SK-N-SH (cell line): ENCODE measurements at regions not wholly inside any gene's neighbourhood (a gene's known extent, or its start where the extent isn't known, plus 50 kb on each side); places are given as distances from the start of the nearest gene placed in this dataset.

ENCODE experiments used
- CTCF ChIA-PET: fragments of 300-600, 350-600 bp; formaldehyde crosslinking; extraction: SDS; loops from one replicate; lab custom pipeline; 2021; lab: Yijun Ruan, JAX
- POLR2A ChIA-PET: fragments of 350-600 bp; sonication (Branson Sonifier 250); formaldehyde crosslinking; extraction: SDS; loops from one replicate; lab custom pipeline; 2020; ENCODE audit warnings: antibody characterized with exemption, inconsistent platforms; lab: Yijun Ruan, JAX
- DNase-seq: peaks from one replicate; pipeline ENCODE4 v3.0.0; 2012
- H2AFZ ChIP-seq: fragments of 200-600 bp; sonication (generic); 2 replicates; pipeline ENCODE4 v1.8.1; 2016; ENCODE audit warnings: antibody characterized with exemption, mild to moderate bottlenecking, low read depth
- H3F3A ChIP-seq: fragments of 200-600 bp; sonication (generic); replicated peaks from 2 replicates; pipeline ENCODE3; 2016; ENCODE audit warnings: antibody characterized with exemption, mild to moderate bottlenecking; ENCODE audit not compliant: insufficient read depth
- H3K27ac ChIP-seq, 2 experiments: fragments of 200-500 bp in 1 of 2; fragments of 200-600 bp in 1 of 2; sonication (Bioruptor generic) in 1 of 2; sonication (generic), shearing (Covaris generic) in 1 of 2; 2 replicates each; pipeline versions ENCODE4 v1.5.1 to v1.6.1; 2014 to 2016; ENCODE audit warnings: low read depth in 2 of 2, inconsistent platforms in 1 of 2, low read length in 1 of 2, mild to moderate bottlenecking in 1 of 2, mixed read lengths in 1 of 2
- H3K27me3 ChIP-seq: fragments of 200-600 bp; sonication (generic), shearing (Covaris generic); 2 replicates; pipeline ENCODE4 v1.6.1; 2016; ENCODE audit warnings: mixed run types; ENCODE audit not compliant: insufficient read depth
- H3K36me3 ChIP-seq, 2 experiments: fragments of 200-500 bp in 1 of 2; fragments of 200-600 bp in 1 of 2; sonication (Bioruptor generic) in 1 of 2; sonication (generic) in 1 of 2; replicated peaks in 1 of 2; 2 replicates each; pipeline versions ENCODE3 to v1.5.1; 2014 to 2016; ENCODE audit warnings: low read length in 1 of 2, mild to moderate bottlenecking in 1 of 2; ENCODE audit not compliant: insufficient read depth in 2 of 2, control insufficient read depth in 1 of 2
- H3K4me1 ChIP-seq, 2 experiments: fragments of 200-500 bp in 1 of 2; fragments of 200-600 bp in 1 of 2; sonication (Bioruptor generic) in 1 of 2; sonication (generic), shearing (Covaris generic) in 1 of 2; 2 replicates each; pipeline versions ENCODE4 v1.5.1 to v1.6.1; 2014 to 2016; ENCODE audit warnings: low read depth in 1 of 2, low read length in 1 of 2, mixed run types in 1 of 2; ENCODE audit not compliant: insufficient read depth in 2 of 2, control insufficient read depth in 1 of 2
- H3K4me2 ChIP-seq: fragments of 200-600 bp; sonication (generic), shearing (Covaris generic); 2 replicates; pipeline ENCODE4 v1.6.1; 2017; ENCODE audit warnings: mixed run types
- H3K4me3 ChIP-seq, 2 experiments: fragments of 200-500 bp in 1 of 2; fragments of 200-600 bp in 1 of 2; sonication (Bioruptor generic) in 1 of 2; sonication (generic), shearing (Covaris generic) in 1 of 2; 2 replicates each; pipeline versions ENCODE4 v1.5.1 to v1.8.1; 2014 to 2016; ENCODE audit warnings: low read depth in 2 of 2, inconsistent platforms in 1 of 2, low read length in 1 of 2, mild to moderate bottlenecking in 1 of 2, mixed read lengths in 1 of 2, moderate library complexity in 1 of 2
- H3K79me2 ChIP-seq: fragments of 200-600 bp; sonication (generic); 2 replicates; pipeline ENCODE4 v1.8.1; 2017; ENCODE audit warnings: mild to moderate bottlenecking; ENCODE audit not compliant: insufficient read depth
- H3K9ac ChIP-seq: fragments of 200-600 bp; sonication (generic); 2 replicates; pipeline ENCODE4 v1.6.1; 2017; ENCODE audit warnings: mixed run types
- H3K9me2 ChIP-seq: fragments of 200-600 bp; sonication (generic); 2 replicates; pipeline ENCODE4 v1.6.1; 2017; ENCODE audit warnings: mixed run types
- H3K9me3 ChIP-seq: fragments of 200-600 bp; sonication (generic); 2 replicates; pipeline ENCODE4 v1.6.1; 2017; ENCODE audit warnings: mixed run types, mild to moderate bottlenecking, moderate library complexity
- H4K20me1 ChIP-seq: fragments of 200-600 bp; sonication (generic); 2 replicates; pipeline ENCODE4 v1.6.1; 2017; ENCODE audit warnings: mild to moderate bottlenecking, mixed run types; ENCODE audit not compliant: insufficient read depth
- CHD2 ChIP-seq: fragments of 150-350 bp; IDR thresholded peaks from 2 replicates; pipeline ENCODE4 v1.6.1; 2018; ENCODE audit warnings: low read length; ENCODE audit not compliant: partially characterized antibody
- FOSL2 ChIP-seq: IDR thresholded peaks from 2 replicates; pipeline ENCODE4 v1.4.0; 2012; ENCODE audit warnings: low read depth, mild to moderate bottlenecking, moderate library complexity, borderline replicate concordance
- FOXJ3 ChIP-seq: sonication (generic); formaldehyde crosslinking; IDR thresholded peaks from 2 replicates; pipeline ENCODE4 v1.5.1; 2020; ENCODE audit warnings: mild to moderate bottlenecking, missing genetic modification reagents
- FOXM1 ChIP-seq: IDR thresholded peaks from 2 replicates; pipeline ENCODE4 v1.4.0; 2012; ENCODE audit warnings: low read depth, mild to moderate bottlenecking
- GABPA ChIP-seq: IDR thresholded peaks from 2 replicates; pipeline ENCODE4 v1.4.0; 2012; ENCODE audit warnings: low read depth, mild to moderate bottlenecking
- GATA2 ChIP-seq: sonication (generic); formaldehyde crosslinking; IDR thresholded peaks from 2 replicates; pipeline ENCODE4 v1.5.0; 2020; ENCODE audit warnings: mild to moderate bottlenecking, missing genetic modification reagents
- MAX ChIP-seq: IDR thresholded peaks from 2 replicates; pipeline ENCODE4 v1.4.0; 2012; ENCODE audit warnings: low read depth
- MXI1 ChIP-seq: IDR thresholded peaks from 2 replicates; pipeline ENCODE4 v1.6.1; 2012; ENCODE audit warnings: mild to moderate bottlenecking, low read depth, low read length, improper control_type of control experiment
- NFIC ChIP-seq: IDR thresholded peaks from 2 replicates; pipeline ENCODE4 v1.4.0; 2012; ENCODE audit warnings: borderline replicate concordance
- POLR2AphosphoS5 ChIP-seq: IDR thresholded peaks from 2 replicates; pipeline ENCODE4 v1.6.1; 2012; ENCODE audit warnings: low read depth, low read length
- RAD21 ChIP-seq: IDR thresholded peaks from 2 replicates; pipeline ENCODE4 v1.6.1; 2012; ENCODE audit warnings: mild to moderate bottlenecking, low read length
- RCOR1 ChIP-seq: fragments of 150-350 bp; IDR thresholded peaks from 2 replicates; pipeline ENCODE4 v1.6.1; 2017; ENCODE audit warnings: antibody characterized with exemption, low read length
- RFX5 ChIP-seq: IDR thresholded peaks from 2 replicates; pipeline ENCODE4 v1.6.1; 2012; ENCODE audit warnings: mild to moderate bottlenecking, improper control_type of control experiment, low read length
- RXRA ChIP-seq: IDR thresholded peaks from 2 replicates; pipeline ENCODE4 v1.4.0; 2012; ENCODE audit warnings: low read depth, mild to moderate bottlenecking, borderline replicate concordance
- SMC3 ChIP-seq: IDR thresholded peaks from 2 replicates; pipeline ENCODE4 v1.6.1; 2012; ENCODE audit warnings: low read depth, low read length, improper control_type of control experiment
- TAF1 ChIP-seq: IDR thresholded peaks from 2 replicates; pipeline ENCODE4 v1.6.1; 2012; ENCODE audit warnings: low read depth, mild to moderate bottlenecking, low read length, moderate library complexity, borderline replicate concordance
- TCF12 ChIP-seq: IDR thresholded peaks from 2 replicates; pipeline ENCODE4 v1.4.0; 2012
- TEAD4 ChIP-seq: IDR thresholded peaks from 2 replicates; pipeline ENCODE4 v1.4.0; 2012; ENCODE audit warnings: mild to moderate bottlenecking, borderline replicate concordance; ENCODE audit not compliant: insufficient read depth
- WGBS: methylation state at CpG from one replicate; pipeline ENCODE4 v1.1.6; 2017; ENCODE audit warnings: low lambda C conversion rate; 5-methylcytosine and 5-hydroxymethylcytosine counted together
- TF ChIP-seq, protein P1 (sequence below): IDR thresholded peaks from 2 replicates; pipeline ENCODE4 v1.4.0; 2012; ENCODE audit warnings: low read depth, borderline replicate concordance
- TF ChIP-seq, protein P2 (sequence below): IDR thresholded peaks from 2 replicates; pipeline ENCODE4 v1.6.1; 2012; ENCODE audit warnings: mild to moderate bottlenecking, low read depth, low read length, moderate library complexity

DNA sequence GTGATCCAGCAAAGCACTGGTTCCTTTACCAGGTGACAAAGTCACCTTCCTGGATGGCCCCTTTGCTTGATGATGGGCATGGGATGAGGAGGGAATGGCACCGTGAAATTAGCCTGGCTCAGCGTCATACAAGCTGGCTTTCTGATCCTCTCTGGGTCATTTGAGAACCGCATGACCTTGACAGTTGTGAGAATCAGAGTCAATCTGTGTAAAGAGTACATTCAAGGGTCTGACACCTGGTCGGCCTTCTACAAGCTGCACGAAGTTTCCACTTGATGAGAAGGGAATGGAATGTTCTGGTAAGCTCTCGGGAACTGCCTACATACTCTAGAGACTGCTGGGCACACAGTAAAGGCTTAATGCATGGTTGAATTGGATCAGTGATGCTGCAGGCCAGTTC lies 319.8 kb upstream of the TLE3 start:
- Histone ChIP-seq H3K79me2 (no peaks in the 10 kb centered on the region), H3K9me3 (no peaks in the 10 kb centered on the region), H3K9me2 (no peaks in the 10 kb centered on the region), H4K20me1 (no peaks in the 10 kb centered on the region), H3K27me3 (peaks cover 44% of the 10 kb centered on the region), H3K4me1 (peaks cover 0 to 3% of the 10 kb centered on the region in 2 experiments; a peak in 1 of 4 replicates), H3K4me3 (no peak overlapping the region), H2AFZ (no peak overlapping the region), H3K27ac (no peak overlapping the region), H3K36me3 (no peaks in the 10 kb centered on the region), H3K4me2 (no peak overlapping the region), H3K9ac (no peak overlapping the region)
- WGBS, result 67% methylated on average over 5 of the region's 6 CpGs
- CTCF ChIA-PET, result interaction anchor here (0.7 kb wide), 1 partner anchor 43 kb away, joined by 5 read pairs; no protein-coding TSS in a partner anchor
- POLR2A ChIA-PET, result no interaction called here
- no peak for DNase-seq
- no peak for TF ChIP-seq RFX5
- no peak for TF ChIP-seq TEAD4
- no peak for TF ChIP-seq CHD2
- TF ChIP-seq FOSL2, result no peak
- no peak for TF ChIP-seq TCF12
- TF ChIP-seq, protein P1, sequence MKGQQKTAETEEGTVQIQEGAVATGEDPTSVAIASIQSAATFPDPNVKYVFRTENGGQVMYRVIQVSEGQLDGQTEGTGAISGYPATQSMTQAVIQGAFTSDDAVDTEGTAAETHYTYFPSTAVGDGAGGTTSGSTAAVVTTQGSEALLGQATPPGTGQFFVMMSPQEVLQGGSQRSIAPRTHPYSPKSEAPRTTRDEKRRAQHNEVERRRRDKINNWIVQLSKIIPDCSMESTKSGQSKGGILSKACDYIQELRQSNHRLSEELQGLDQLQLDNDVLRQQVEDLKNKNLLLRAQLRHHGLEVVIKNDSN, result no peak
- no peak for TF ChIP-seq MAX
- TF ChIP-seq RXRA, result no peak
- no peak for TF ChIP-seq MXI1
- no peak for TF ChIP-seq RAD21
- TF ChIP-seq TAF1, result no peak
- TF ChIP-seq GABPA, result no peak
- TF ChIP-seq NFIC, result no peak
- no peak for TF ChIP-seq GATA2
- TF ChIP-seq RCOR1, result no peak
- TF ChIP-seq, protein P2, sequence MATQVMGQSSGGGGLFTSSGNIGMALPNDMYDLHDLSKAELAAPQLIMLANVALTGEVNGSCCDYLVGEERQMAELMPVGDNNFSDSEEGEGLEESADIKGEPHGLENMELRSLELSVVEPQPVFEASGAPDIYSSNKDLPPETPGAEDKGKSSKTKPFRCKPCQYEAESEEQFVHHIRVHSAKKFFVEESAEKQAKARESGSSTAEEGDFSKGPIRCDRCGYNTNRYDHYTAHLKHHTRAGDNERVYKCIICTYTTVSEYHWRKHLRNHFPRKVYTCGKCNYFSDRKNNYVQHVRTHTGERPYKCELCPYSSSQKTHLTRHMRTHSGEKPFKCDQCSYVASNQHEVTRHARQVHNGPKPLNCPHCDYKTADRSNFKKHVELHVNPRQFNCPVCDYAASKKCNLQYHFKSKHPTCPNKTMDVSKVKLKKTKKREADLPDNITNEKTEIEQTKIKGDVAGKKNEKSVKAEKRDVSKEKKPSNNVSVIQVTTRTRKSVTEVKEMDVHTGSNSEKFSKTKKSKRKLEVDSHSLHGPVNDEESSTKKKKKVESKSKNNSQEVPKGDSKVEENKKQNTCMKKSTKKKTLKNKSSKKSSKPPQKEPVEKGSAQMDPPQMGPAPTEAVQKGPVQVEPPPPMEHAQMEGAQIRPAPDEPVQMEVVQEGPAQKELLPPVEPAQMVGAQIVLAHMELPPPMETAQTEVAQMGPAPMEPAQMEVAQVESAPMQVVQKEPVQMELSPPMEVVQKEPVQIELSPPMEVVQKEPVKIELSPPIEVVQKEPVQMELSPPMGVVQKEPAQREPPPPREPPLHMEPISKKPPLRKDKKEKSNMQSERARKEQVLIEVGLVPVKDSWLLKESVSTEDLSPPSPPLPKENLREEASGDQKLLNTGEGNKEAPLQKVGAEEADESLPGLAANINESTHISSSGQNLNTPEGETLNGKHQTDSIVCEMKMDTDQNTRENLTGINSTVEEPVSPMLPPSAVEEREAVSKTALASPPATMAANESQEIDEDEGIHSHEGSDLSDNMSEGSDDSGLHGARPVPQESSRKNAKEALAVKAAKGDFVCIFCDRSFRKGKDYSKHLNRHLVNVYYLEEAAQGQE, result no peak
- no peak for TF ChIP-seq FOXM1
- TF ChIP-seq SMC3, result no peak
- TF ChIP-seq FOXJ3 (CRISPR knock-in tag), result no peak
- TF ChIP-seq POLR2AphosphoS5, result no peak
- TF ChIP-seq, all 33 proteins: peak for 0
- no peaks in the 10 kb centered on the region for H3F3A ChIP-seq
